Panc1 (cell line): ENCODE measurements at regions not wholly inside any gene's neighbourhood (a gene's known extent, or its start where the extent isn't known, plus 50 kb on each side); places are given as distances from the start of the nearest gene placed in this dataset.

ENCODE experiments used
- ATAC-seq: fragments of 200-7000 bp; cut with Tn5 transposase; 2 replicates; pipeline ENCODE4 v1.9.1; 2020; ENCODE audit warnings: mild to moderate bottlenecking, moderate library complexity
- BruUV-seq: library from RNA; stranded (reverse); fragments of 400-500 nt; replicated peaks from 2 replicates; lab custom pipeline; 2021; lab: Mats Ljungman, UMichigan
- CTCF ChIA-PET: fragments of 300-600 bp; sonication (Branson Sonifier 250); formaldehyde crosslinking; loops from one replicate; lab custom pipeline; 2022; ENCODE audit warnings: antibody characterized with exemption; lab: Charles Lee
- POLR2A ChIA-PET: fragments of 300-600 bp; sonication (Branson Sonifier 250); formaldehyde crosslinking; loops from one replicate; lab custom pipeline; 2022; ENCODE audit warnings: antibody characterized with exemption; lab: Charles Lee
- DNase-seq: peaks from one replicate; pipeline ENCODE4 v3.0.0-alpha.2; 2010; ENCODE audit warnings: low read depth, low spot score
- H3K27ac ChIP-seq: 2 replicates; pipeline ENCODE4 v1.5.1; 2011; ENCODE audit warnings: mild to moderate bottlenecking, low read length, inconsistent platforms
- H3K27me3 ChIP-seq: fragments of 200-500 bp; sonication (Bioruptor generic); 2 replicates; pipeline ENCODE4 v1.6.0; 2014; ENCODE audit warnings: low read length, inconsistent platforms; ENCODE audit not compliant: control insufficient read depth, insufficient read depth
- H3K36me3 ChIP-seq: fragments of 200-500 bp; sonication (Bioruptor generic); 2 replicates; pipeline ENCODE4 v1.5.1; 2014; ENCODE audit warnings: inconsistent platforms, mild to moderate bottlenecking, low read length, moderate library complexity; ENCODE audit not compliant: control insufficient read depth, insufficient read depth
- H3K4me1 ChIP-seq: 2 replicates; pipeline ENCODE4 v1.5.1; 2011; ENCODE audit warnings: inconsistent platforms, mild to moderate bottlenecking, low read length, moderate library complexity; ENCODE audit not compliant: control insufficient read depth, insufficient read depth
- H3K4me3 ChIP-seq, 2 experiments: 2 replicates each; pipeline ENCODE4 v1.5.1; 2011 to 2012; ENCODE audit warnings: low read depth in 2 of 2, low read length in 2 of 2, mild to moderate bottlenecking in 2 of 2, inconsistent platforms in 1 of 2, moderate library complexity in 1 of 2
- H3K9me3 ChIP-seq: fragments of 200-500 bp; sonication (Bioruptor generic); 2 replicates; pipeline ENCODE4 v1.5.1; 2014; ENCODE audit warnings: low read depth, mild to moderate bottlenecking, inconsistent platforms, low read length, moderate library complexity; ENCODE audit not compliant: control insufficient read depth, insufficient read depth
- POLR2AphosphoS5 ChIP-seq: IDR thresholded peaks from 2 replicates; pipeline ENCODE4 v1.6.1; 2012; ENCODE audit warnings: mild to moderate bottlenecking, low read depth, low read length, moderate library complexity
- SIN3A ChIP-seq: IDR thresholded peaks from 2 replicates; pipeline ENCODE4 v1.6.1; 2012; ENCODE audit warnings: low read depth, mild to moderate bottlenecking, low read length, moderate library complexity, borderline replicate concordance; ENCODE audit not compliant: insufficient read depth
- TCF7L2 ChIP-seq: IDR thresholded peaks from 2 replicates; pipeline ENCODE4 v1.6.1; 2011; ENCODE audit warnings: mild to moderate bottlenecking, low read depth, low read length, inconsistent platforms
- in situ Hi-C: cut with HindIII; loops from 2 replicates; pipeline ENCODE4 v1.10.0; 2016; ENCODE audit warnings: low sequenced_read_pairs, low pct_unique_long_range_greater_than_20kb
- intact Hi-C: fragments of 100-400 bp; cut with micrococcal nuclease; formaldehyde crosslinking; loops from one replicate; pipeline ENCODE4 v1.10.0; 2022; ENCODE audit not compliant: unreplicated experiment
- TF ChIP-seq, protein P1 (sequence below): fragments of 450-650 bp; IDR thresholded peaks from 2 replicates; pipeline ENCODE4 v1.5.1; 2017; ENCODE audit warnings: mild to moderate bottlenecking
- TF ChIP-seq, protein P2 (sequence below), 2 experiments: IDR thresholded peaks; 2 replicates each; pipeline ENCODE4 v1.6.1; 2011 to 2012; ENCODE audit warnings: low read depth in 2 of 2, control low read depth in 1 of 2, low read length in 1 of 2, mild to moderate bottlenecking in 1 of 2, moderate library complexity in 1 of 2; ENCODE audit not compliant: insufficient read depth in 1 of 2

DNA sequence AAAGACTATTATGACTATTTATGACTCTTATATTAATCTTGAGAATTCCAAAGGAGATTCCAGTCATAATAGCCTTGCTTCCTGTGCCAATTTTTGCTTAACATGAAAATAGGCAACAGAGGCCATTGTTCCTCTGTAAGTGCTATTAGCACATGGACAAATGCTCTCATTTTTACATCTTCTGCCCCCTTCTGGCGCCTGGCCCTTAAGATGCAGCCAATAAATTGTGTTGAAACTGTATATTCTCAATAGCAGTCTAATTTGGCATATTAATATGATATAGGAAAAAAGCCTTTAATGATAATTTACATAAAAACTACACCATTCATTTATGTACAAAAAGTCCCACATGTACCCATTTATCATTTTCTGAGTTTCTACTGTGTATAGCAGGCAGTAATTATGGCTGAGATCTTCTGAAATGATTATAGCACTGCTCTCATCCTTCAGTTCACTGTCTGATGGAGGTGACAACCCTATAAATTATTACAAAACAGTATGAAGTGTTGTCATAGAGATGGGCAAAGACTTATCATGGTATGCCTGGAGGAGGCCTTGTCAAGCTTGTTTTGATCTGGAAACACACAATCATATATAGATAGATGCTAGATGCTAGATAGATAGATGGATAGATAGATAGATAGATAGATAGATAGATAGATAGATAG is 613.3 kb downstream of the TSN start:
- ATAC-seq, result no peak
- Histone ChIP-seq H3K27ac (no peak overlapping the region), H3K36me3 (no peaks in the 10 kb centered on the region), H3K4me1 (no peaks in the 10 kb centered on the region), H3K9me3 (no peaks in the 10 kb centered on the region), H3K27me3 (no peaks in the 10 kb centered on the region), H3K4me3 (no peak overlapping the region)
- CTCF ChIA-PET, result no interaction called here
- intact Hi-C loops (no loop called here), in situ Hi-C loops (no loop called here)
- TF ChIP-seq SIN3A (no peak), POLR2AphosphoS5 (no peak), TCF7L2 (no peak)
- TF ChIP-seq, protein P1, sequence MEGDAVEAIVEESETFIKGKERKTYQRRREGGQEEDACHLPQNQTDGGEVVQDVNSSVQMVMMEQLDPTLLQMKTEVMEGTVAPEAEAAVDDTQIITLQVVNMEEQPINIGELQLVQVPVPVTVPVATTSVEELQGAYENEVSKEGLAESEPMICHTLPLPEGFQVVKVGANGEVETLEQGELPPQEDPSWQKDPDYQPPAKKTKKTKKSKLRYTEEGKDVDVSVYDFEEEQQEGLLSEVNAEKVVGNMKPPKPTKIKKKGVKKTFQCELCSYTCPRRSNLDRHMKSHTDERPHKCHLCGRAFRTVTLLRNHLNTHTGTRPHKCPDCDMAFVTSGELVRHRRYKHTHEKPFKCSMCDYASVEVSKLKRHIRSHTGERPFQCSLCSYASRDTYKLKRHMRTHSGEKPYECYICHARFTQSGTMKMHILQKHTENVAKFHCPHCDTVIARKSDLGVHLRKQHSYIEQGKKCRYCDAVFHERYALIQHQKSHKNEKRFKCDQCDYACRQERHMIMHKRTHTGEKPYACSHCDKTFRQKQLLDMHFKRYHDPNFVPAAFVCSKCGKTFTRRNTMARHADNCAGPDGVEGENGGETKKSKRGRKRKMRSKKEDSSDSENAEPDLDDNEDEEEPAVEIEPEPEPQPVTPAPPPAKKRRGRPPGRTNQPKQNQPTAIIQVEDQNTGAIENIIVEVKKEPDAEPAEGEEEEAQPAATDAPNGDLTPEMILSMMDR, result no peak
- TF ChIP-seq, protein P2, sequence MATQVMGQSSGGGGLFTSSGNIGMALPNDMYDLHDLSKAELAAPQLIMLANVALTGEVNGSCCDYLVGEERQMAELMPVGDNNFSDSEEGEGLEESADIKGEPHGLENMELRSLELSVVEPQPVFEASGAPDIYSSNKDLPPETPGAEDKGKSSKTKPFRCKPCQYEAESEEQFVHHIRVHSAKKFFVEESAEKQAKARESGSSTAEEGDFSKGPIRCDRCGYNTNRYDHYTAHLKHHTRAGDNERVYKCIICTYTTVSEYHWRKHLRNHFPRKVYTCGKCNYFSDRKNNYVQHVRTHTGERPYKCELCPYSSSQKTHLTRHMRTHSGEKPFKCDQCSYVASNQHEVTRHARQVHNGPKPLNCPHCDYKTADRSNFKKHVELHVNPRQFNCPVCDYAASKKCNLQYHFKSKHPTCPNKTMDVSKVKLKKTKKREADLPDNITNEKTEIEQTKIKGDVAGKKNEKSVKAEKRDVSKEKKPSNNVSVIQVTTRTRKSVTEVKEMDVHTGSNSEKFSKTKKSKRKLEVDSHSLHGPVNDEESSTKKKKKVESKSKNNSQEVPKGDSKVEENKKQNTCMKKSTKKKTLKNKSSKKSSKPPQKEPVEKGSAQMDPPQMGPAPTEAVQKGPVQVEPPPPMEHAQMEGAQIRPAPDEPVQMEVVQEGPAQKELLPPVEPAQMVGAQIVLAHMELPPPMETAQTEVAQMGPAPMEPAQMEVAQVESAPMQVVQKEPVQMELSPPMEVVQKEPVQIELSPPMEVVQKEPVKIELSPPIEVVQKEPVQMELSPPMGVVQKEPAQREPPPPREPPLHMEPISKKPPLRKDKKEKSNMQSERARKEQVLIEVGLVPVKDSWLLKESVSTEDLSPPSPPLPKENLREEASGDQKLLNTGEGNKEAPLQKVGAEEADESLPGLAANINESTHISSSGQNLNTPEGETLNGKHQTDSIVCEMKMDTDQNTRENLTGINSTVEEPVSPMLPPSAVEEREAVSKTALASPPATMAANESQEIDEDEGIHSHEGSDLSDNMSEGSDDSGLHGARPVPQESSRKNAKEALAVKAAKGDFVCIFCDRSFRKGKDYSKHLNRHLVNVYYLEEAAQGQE (IDR thresholded peaks at IDR 0.05; ENCODE audit: insufficient read depth in 1 of 2, low read depth in 2 of 2, low read length in 1 of 2), result no peak
- no peak for DNase-seq
- POLR2A ChIA-PET, result no interaction called here
- BruUV-seq, result no TSS peak

DNA sequence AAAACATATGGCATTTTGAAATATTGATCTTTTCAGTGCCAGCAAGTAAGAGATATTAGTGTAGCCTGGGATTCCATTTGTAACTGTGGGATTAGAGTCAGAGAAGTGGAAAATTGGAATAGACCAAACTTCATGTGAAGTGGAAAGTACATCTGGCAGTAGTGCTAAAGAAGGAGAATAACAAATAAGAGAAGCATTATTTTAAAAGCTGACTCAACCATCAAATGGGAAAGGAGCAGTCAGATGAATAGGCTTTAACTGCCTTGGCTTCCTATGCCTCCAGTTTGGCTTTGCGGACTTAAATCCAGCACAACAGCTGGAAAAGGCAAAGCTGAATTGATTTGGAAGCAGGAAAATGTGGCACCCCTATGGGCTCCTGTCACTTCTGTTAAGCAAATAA is 623.1 kb downstream of the TSN start:
- no peaks in the 10 kb centered on the region for H3K27me3 ChIP-seq
- no peak for ATAC-seq

More for the DNA sequence above, 623.1 kb downstream of the TSN start:
- Histone ChIP-seq H3K4me1 (no peaks in the 10 kb centered on the region), H3K9me3 (no peaks in the 10 kb centered on the region), H3K36me3 (no peaks in the 10 kb centered on the region), H3K27ac (no peak overlapping the region), H3K4me3 (no peak overlapping the region)
- CTCF ChIA-PET, result no interaction called here
- intact Hi-C loops, result no loop called here
- DNase-seq, result no peak
- no TSS peak for BruUV-seq
- in situ Hi-C loops, result no loop called here
- POLR2A ChIA-PET, result no interaction called here
- TF ChIP-seq SIN3A, result no peak
- TF ChIP-seq, protein P1, result no peak
- TF ChIP-seq TCF7L2, result no peak
- TF ChIP-seq POLR2AphosphoS5, result no peak
- TF ChIP-seq, protein P2 (IDR thresholded peaks at IDR 0.05; ENCODE audit: insufficient read depth in 1 of 2, low read depth in 2 of 2, low read length in 1 of 2), result no peak
